ENCODE measurements at regions not wholly inside any gene's neighbourhood (a gene's known extent, or its start where the extent isn't known, plus 50 kb on each side); places are given as distances from the start of the nearest gene placed in this dataset.
"Not testable (repeated sequence)": the region's sequence is repeated elsewhere in the genome, so short reads cannot be mapped to it uniquely, and the experiment has no call there.

DNA sequence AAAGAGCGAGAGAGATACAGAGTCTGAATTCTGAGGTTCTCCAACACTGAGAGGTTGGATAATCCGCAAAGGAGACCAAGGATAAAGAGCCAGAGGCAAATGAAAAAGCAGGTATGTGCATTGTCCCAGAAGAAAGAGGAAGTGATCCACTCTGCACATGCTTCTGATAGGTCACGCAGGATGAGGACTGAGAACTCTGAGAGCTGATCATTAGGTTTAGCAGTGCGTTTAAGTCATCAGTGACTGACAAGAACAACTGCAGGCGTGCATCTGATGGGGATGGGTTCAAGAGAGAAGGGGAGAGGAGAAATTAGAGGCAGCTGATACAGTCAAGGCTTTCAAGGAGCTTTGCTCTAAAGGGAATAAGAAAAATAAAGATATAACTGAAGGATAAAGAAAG lies 301.2 kb upstream of the SGK1 start:
- DNase-seq, result no peak
- Mint-ChIP-seq H3K4me3 (no peak overlapping the region), H3K4me1 (peaks cover 4 to 8% (median 6%) of the 10 kb centered on the region in 4 donors)

DNA sequence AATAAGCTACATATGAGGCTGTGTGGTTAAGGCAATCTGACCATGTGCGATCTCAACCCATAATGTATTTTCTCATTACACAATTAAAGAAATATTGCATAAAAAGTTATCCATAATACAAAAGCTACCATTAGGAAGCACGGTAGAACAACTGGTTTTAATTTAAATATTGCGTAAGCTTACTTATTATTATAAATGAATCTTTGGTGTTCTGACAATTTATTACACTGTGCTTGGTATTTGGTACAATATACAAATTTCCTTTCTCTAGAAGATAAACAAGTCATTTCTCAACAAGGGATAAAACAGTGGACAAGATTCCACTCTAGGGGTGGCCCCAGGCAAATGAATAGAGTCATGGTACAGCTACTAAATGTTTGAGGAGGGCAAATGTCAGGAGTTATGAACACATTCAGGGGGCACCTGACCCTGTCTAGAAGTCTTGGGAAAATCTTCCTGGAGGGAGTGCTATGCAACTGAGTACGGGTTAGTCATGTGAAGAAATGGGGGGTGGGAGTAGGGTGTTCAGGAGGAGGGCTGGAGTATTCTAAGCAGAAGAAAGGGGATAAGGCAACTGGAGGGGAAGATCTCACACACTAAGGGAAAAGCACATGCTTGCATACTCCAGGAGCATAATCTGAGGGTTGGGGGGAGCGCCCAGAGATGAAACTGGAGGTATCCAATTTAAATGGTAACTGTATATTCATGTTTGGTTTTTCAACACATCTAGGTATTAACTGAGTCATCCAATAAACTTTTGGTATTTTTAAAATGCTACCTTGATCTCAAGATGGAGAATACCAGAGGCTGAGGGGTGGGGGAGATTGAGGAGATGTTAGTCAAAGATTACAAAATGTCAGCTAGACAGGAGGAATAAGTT lies 296.9 kb upstream of the SGK1 start:
- Histone ChIP-seq H3K27me3 (ENCODE audit: control insufficient read depth, insufficient read depth, low read length) (no peaks in the 10 kb centered on the region), H3K27ac (ENCODE audit: insufficient read depth, low read length, poor library complexity, severe bottlenecking) (no peak overlapping the region), H3K9me3 (ENCODE audit: control insufficient read depth in 2 of 2, low read length in 2 of 2) (peaks cover 0 to 2% of the 10 kb centered on the region in 2 experiments), H3K4me1 (ENCODE audit: control insufficient read depth, insufficient read depth, low read length, poor library complexity, severe bottlenecking) (no peaks in the 10 kb centered on the region), H3K4me3 (ENCODE audit: low read depth, low read length) (no peak overlapping the region), H3K36me3 (ENCODE audit: control insufficient read depth, insufficient read depth, low read length) (no peaks in the 10 kb centered on the region)
- DNase-seq (no peak), ATAC-seq (ENCODE audit: low read depth in 2 of 2) (no peak)
- Mint-ChIP-seq H3K36me3 (no peaks in the 10 kb centered on the region), H3K4me1 (peaks cover 2 to 8% (median 6%) of the 10 kb centered on the region in 4 donors), H3K9me3 (peaks cover 0 to 1% (median 0%) of the 10 kb centered on the region in 7 donors), H3K27me3 (peaks cover 5% of the 10 kb centered on the region), H3K27ac (no peak overlapping the region), H3K4me3 (no peak overlapping the region)

More for the DNA sequence above, 301.2 kb upstream of the SGK1 start:
- Histone ChIP-seq H3K36me3 (ENCODE audit: control insufficient read depth, insufficient read depth, low read length) (no peaks in the 10 kb centered on the region), H3K27me3 (ENCODE audit: control insufficient read depth, insufficient read depth, low read length) (peaks cover 2% of the 10 kb centered on the region), H3K4me3 (ENCODE audit: low read depth, low read length) (no peak overlapping the region), H3K27ac (ENCODE audit: insufficient read depth, low read length, poor library complexity, severe bottlenecking) (no peak overlapping the region), H3K9me3 (ENCODE audit: control insufficient read depth in 2 of 2, low read length in 2 of 2) (no peaks in the 10 kb centered on the region), H3K4me1 (ENCODE audit: control insufficient read depth, insufficient read depth, low read length, poor library complexity, severe bottlenecking) (no peaks in the 10 kb centered on the region)
- Mint-ChIP-seq H3K27ac (no peak overlapping the region), H3K36me3 (no peaks in the 10 kb centered on the region), H3K27me3 (peaks cover 20% of the 10 kb centered on the region), H3K9me3 (peaks cover 0 to 2% (median 0%) of the 10 kb centered on the region in 7 donors)
- no peak for ATAC-seq (ENCODE audit: low read depth in 2 of 2)

DNA sequence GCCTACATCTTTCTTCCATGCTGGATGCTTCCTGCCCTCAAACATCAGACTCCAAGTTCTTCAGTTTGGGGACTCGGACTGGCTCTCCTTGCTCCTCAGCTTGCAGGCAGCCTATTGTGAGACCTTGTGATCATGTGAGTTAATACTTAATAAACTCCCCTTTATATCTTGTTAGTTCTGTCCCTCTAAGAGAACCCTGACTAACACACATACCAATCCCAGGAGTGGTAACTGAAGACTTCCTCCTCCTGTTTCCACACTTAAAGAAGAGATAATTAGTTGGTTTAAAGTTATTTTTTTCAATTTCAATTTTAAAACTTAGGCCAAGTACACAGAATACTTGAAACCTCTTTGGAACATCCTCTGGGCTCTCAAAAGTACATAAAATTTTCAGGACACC lies 294.2 kb upstream of the SGK1 start:
- H3K4me1 ChIP-seq (ENCODE audit: control insufficient read depth, insufficient read depth, low read length, poor library complexity, severe bottlenecking); DNase-seq; H3K27ac Mint-ChIP-seq; H3K36me3 ChIP-seq (ENCODE audit: control insufficient read depth, insufficient read depth, low read length); H3K9me3 ChIP-seq (ENCODE audit: control insufficient read depth in 2 of 2, low read length in 2 of 2); H3K27ac ChIP-seq (ENCODE audit: insufficient read depth, low read length, poor library complexity, severe bottlenecking); H3K27me3 ChIP-seq (ENCODE audit: control insufficient read depth, insufficient read depth, low read length); H3K9me3 Mint-ChIP-seq; H3K4me3 Mint-ChIP-seq; H3K4me1 Mint-ChIP-seq; H3K4me3 ChIP-seq (ENCODE audit: low read depth, low read length); H3K27me3 Mint-ChIP-seq; ATAC-seq (ENCODE audit: low read depth in 2 of 2); H3K36me3 Mint-ChIP-seq: not testable (repeated sequence)

DNA sequence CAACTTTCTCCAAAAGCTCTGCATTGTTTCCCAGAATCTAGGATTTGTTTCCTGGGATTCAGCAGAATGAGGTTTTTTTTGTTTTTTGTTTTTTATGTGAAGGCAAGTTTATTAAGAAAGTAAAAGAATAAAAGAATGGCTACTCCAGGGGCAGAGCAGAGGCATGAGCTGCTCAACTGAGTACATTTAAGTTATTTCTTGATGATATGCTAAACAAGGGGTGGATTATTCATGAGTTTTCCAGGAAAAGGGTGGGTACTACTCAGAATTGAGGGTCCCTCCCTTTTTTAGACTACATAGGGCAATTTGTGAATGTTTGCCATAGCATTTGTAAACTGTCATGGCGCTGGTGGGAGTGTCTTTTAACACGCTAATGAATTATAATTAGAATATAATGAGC lies 292.5 kb upstream of the SGK1 start:
- Mint-ChIP-seq H3K9me3 (no peaks in the 10 kb centered on the region), H3K27me3 (peaks cover 4% of the 10 kb centered on the region), H3K27ac (no peak overlapping the region)

DNA sequence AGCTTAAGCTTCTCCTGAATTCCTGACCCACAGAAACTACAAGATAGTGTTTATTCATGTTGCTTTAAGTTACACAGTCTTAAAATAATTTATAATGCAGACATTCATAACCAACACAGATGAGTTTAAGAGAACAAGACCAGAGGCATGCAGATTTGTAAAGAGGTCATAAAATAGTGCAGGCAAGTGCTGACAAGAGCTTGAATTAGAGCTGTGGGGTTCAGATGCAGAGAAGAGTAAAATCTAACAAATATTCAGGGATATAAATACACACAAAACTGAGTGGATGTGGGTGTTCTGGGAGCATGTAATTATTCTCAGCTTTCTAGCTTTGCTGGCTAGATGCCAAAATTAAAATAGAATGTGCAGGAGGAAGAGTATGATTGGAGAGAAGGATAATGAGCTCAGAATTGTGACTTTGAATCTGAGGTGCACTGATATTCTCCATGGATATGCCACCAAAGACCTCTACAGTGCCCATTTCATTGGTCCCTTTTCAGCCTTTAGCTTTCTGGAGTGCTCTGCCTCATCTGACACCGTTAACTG lies 291.9 kb upstream of the SGK1 start:
- no peaks in the 10 kb centered on the region for H3K9me3 Mint-ChIP-seq
- Histone ChIP-seq H3K9me3 (ENCODE audit: control insufficient read depth in 2 of 2, low read length in 2 of 2) (peaks cover 0 to 2% of the 10 kb centered on the region in 2 experiments), H3K4me3 (ENCODE audit: low read depth, low read length) (no peak overlapping the region), H3K27me3 (ENCODE audit: control insufficient read depth, insufficient read depth, low read length) (no peaks in the 10 kb centered on the region), H3K27ac (ENCODE audit: insufficient read depth, low read length, poor library complexity, severe bottlenecking) (no peak overlapping the region), H3K36me3 (ENCODE audit: control insufficient read depth, insufficient read depth, low read length) (no peaks in the 10 kb centered on the region), H3K4me1 (ENCODE audit: control insufficient read depth, insufficient read depth, low read length, poor library complexity, severe bottlenecking) (no peaks in the 10 kb centered on the region)
- H3K36me3 Mint-ChIP-seq, result no peaks in the 10 kb centered on the region
- DNase-seq (no peak), ATAC-seq (ENCODE audit: low read depth in 2 of 2) (no peak)
- H3K27me3 Mint-ChIP-seq, result peaks cover 4% of the 10 kb centered on the region
- H3K4me3 Mint-ChIP-seq, result no peak overlapping the region
- no peak overlapping the region for H3K27ac Mint-ChIP-seq
- no peaks in the 10 kb centered on the region for H3K4me1 Mint-ChIP-seq

More for the DNA sequence above, 292.5 kb upstream of the SGK1 start:
- peaks cover 0 to 2% of the 10 kb centered on the region in 2 experiments for H3K9me3 ChIP-seq (ENCODE audit: control insufficient read depth in 2 of 2, low read length in 2 of 2)
- ATAC-seq (ENCODE audit: low read depth in 2 of 2) (no peak), DNase-seq (no peak)
- Mint-ChIP-seq H3K4me3 (no peak overlapping the region), H3K36me3 (no peaks in the 10 kb centered on the region), H3K4me1 (no peaks in the 10 kb centered on the region)
- no peaks in the 10 kb centered on the region for H3K27me3 ChIP-seq (ENCODE audit: control insufficient read depth, insufficient read depth, low read length)
- H3K4me3 ChIP-seq (ENCODE audit: low read depth, low read length), result no peak overlapping the region
- H3K36me3 ChIP-seq (ENCODE audit: control insufficient read depth, insufficient read depth, low read length), result no peaks in the 10 kb centered on the region
- no peak overlapping the region for H3K27ac ChIP-seq (ENCODE audit: insufficient read depth, low read length, poor library complexity, severe bottlenecking)
- H3K4me1 ChIP-seq (ENCODE audit: control insufficient read depth, insufficient read depth, low read length, poor library complexity, severe bottlenecking), result no peaks in the 10 kb centered on the region

DNA sequence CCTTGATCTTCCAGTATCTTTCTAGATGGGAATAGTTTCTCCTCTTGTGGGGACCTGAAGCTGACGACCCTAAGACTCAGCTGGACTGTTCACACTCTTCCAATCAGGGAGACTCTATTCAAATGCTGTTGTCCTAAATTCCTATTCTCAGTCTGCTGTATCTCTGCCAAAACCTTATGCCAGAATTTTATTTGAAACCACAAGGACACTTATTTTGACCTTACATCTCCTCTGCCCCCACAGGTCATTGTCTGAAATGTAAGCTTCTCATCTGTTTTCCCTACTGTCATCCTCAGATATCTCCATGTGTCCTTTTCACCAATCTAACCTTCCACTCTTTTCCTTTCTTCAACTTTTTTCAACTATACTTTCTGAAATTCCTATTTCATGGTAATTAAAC lies 289.5 kb upstream of the SGK1 start:
- H3K4me1 ChIP-seq (ENCODE audit: control insufficient read depth, insufficient read depth, low read length, poor library complexity, severe bottlenecking), result no peaks in the 10 kb centered on the region
- DNase-seq (no peak), ATAC-seq (ENCODE audit: low read depth in 2 of 2) (no peak)
- no peak overlapping the region for H3K27ac Mint-ChIP-seq
- peaks cover 0 to 2% (median 0%) of the 10 kb centered on the region in 7 donors for H3K9me3 Mint-ChIP-seq
- H3K27me3 Mint-ChIP-seq, result peaks cover 4% of the 10 kb centered on the region
- H3K36me3 ChIP-seq (ENCODE audit: control insufficient read depth, insufficient read depth, low read length), result no peaks in the 10 kb centered on the region
- no peak overlapping the region for H3K4me3 Mint-ChIP-seq
- H3K4me1 Mint-ChIP-seq, result no peaks in the 10 kb centered on the region
- no peak overlapping the region for H3K4me3 ChIP-seq (ENCODE audit: low read depth, low read length)
- H3K9me3 ChIP-seq (ENCODE audit: control insufficient read depth in 2 of 2, low read length in 2 of 2), result no peaks in the 10 kb centered on the region
- H3K36me3 Mint-ChIP-seq, result no peaks in the 10 kb centered on the region
- H3K27ac ChIP-seq (ENCODE audit: insufficient read depth, low read length, poor library complexity, severe bottlenecking), result no peak overlapping the region
- H3K27me3 ChIP-seq (ENCODE audit: control insufficient read depth, insufficient read depth, low read length), result no peaks in the 10 kb centered on the region

DNA sequence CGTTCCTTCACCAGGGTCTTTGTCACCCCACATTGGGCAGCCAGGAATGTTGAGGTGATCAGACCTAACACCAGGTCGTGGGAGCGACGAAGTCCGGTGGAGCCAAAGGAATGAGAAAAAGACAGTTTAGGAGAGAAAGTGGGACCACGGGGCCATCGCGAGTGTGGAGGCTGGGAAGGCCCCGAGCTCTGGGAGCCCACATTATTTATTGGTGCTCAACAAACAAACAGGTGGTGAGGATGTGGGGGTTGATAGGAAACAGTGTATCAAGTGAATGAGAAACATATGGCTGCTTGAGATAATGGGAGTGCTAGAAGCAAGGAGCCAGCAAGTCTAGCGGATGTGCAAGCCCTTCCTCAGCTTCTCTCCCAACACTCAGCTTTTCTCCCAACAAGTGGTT lies 287.1 kb upstream of the SGK1 start:
- Histone ChIP-seq H3K27me3 (ENCODE audit: control insufficient read depth, insufficient read depth, low read length) (no peaks in the 10 kb centered on the region), H3K9me3 (ENCODE audit: control insufficient read depth in 2 of 2, low read length in 2 of 2) (no peaks in the 10 kb centered on the region), H3K27ac (ENCODE audit: insufficient read depth, low read length, poor library complexity, severe bottlenecking) (no peak overlapping the region), H3K4me3 (ENCODE audit: low read depth, low read length) (no peak overlapping the region), H3K36me3 (ENCODE audit: control insufficient read depth, insufficient read depth, low read length) (no peaks in the 10 kb centered on the region), H3K4me1 (ENCODE audit: control insufficient read depth, insufficient read depth, low read length, poor library complexity, severe bottlenecking) (no peaks in the 10 kb centered on the region)
- Mint-ChIP-seq H3K4me1 (no peaks in the 10 kb centered on the region), H3K27ac (no peak overlapping the region), H3K4me3 (no peak overlapping the region), H3K36me3 (peaks cover 3% of the 10 kb centered on the region), H3K27me3 (peaks cover 12% of the 10 kb centered on the region), H3K9me3 (peaks cover 0 to 10% (median 3%) of the 10 kb centered on the region in 7 donors)
- no peak for DNase-seq
- no peak for ATAC-seq (ENCODE audit: low read depth in 2 of 2)

All from CD4-positive, CD25-positive, alpha-beta regulatory T cell (primary cell).